SK-N-MC (cell line): ENCODE measurements at regions not wholly inside any gene's neighbourhood (a gene's known extent, or its start where the extent isn't known, plus 50 kb on each side); places are given as distances from the start of the nearest gene placed in this dataset.
"Not testable (repeated sequence)": the region's sequence is repeated elsewhere in the genome, so short reads cannot be mapped to it uniquely, and the experiment has no call there.

ENCODE experiments used
- DNase-seq: peaks from one replicate; pipeline ENCODE4 v3.0.0-alpha.2; 2011; ENCODE audit warnings: low read depth, low spot score
- H3K27ac ChIP-seq: fragments of 200-600 bp; sonication (generic); 2 replicates; pipeline ENCODE4 v1.5.1; 2016; ENCODE audit warnings: mixed run types
- H3K36me3 ChIP-seq: fragments of 200-600 bp; sonication (generic); 2 replicates; pipeline ENCODE4 v1.6.1; 2017; ENCODE audit warnings: antibody characterized with exemption, low read length, mixed read lengths; ENCODE audit not compliant: insufficient read depth
- H3K4me3 ChIP-seq: fragments of 200-600 bp; sonication (generic); 2 replicates; pipeline ENCODE4 v1.5.1; 2016
- H3K9ac ChIP-seq: fragments of 200-600 bp; sonication (generic); 2 replicates; pipeline ENCODE4 v1.8.0; 2017; ENCODE audit warnings: mixed run types, mixed read lengths; ENCODE audit not compliant: insufficient read length
- H3K9me3 ChIP-seq: fragments of 200-600 bp; sonication (generic); 2 replicates; pipeline ENCODE4 v1.6.1; 2017; ENCODE audit warnings: low read depth, mild to moderate bottlenecking, antibody characterized with exemption, low read length, moderate library complexity, mixed read lengths
- EZH2 ChIP-seq: fragments of 200-600 bp; sonication (generic); IDR thresholded peaks from one replicate; pipeline ENCODE4 v1.6.1; 2017; ENCODE audit warnings: antibody characterized with exemption
- FOXP2 ChIP-seq: optimal IDR thresholded peaks from 2 replicates; pipeline ENCODE3; 2011; ENCODE audit warnings: mild to moderate bottlenecking, moderate library complexity; ENCODE audit not compliant: insufficient read depth; ENCODE audit errors: extremely low read length, control extremely low read depth
- POLR2AphosphoS5 ChIP-seq: IDR thresholded peaks from 2 replicates; pipeline ENCODE4 v1.6.1; 2012; ENCODE audit warnings: mild to moderate bottlenecking, low read depth, low read length, borderline replicate concordance

DNA sequence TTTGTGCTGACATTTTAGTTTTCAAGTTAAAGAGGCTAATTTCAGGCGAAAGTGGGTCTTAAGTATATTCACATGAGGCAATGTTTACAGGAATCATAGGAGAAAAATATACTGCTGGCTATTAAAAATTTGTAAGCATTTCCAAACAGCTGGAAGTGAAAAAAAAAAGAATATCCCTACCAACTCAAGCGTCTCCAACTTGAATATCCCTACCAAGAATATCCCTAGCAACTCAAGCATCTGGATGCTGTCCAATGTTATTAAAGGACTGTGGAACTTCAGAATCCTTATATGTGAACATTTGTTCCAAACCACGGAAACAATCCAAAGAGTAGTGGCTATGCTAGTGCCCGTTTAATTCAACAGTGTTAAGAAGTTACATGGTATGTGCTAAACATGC, 1303.0 kb downstream of the GATA3 start:
- Histone ChIP-seq H3K27ac (no peak overlapping the region), H3K9ac (no peak overlapping the region), H3K36me3 (no peaks in the 10 kb centered on the region), H3K9me3 (no peaks in the 10 kb centered on the region), H3K4me3 (no peak overlapping the region)
- no peak for DNase-seq
- TF ChIP-seq POLR2AphosphoS5, result no peak
- TF ChIP-seq EZH2, result no peak
- TF ChIP-seq FOXP2, result no peak

DNA sequence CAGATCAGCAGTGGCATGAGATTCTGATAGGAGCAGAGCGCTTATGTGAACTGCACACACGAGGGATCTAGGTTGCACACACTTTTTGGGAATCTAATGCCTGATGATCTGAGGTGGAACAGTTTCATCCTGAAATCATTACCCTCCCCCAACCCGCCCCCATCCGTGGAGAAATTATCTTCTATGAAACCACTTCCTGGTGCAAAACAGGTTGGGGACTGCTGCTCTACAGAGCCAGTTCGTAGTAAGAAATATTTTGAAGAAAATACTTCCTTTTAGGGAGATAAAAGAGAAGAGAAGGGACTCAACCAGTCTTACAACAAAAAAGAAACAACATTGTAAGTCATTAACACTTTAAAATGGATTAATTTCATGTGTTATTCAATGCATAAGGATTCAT, 1308.2 kb downstream of the GATA3 start:
- H3K27ac ChIP-seq, result no peak overlapping the region
- DNase-seq, result no peak
- H3K4me3 ChIP-seq, result no peak overlapping the region
- no peaks in the 10 kb centered on the region for H3K9me3 ChIP-seq
- TF ChIP-seq POLR2AphosphoS5, result no peak
- TF ChIP-seq EZH2, result no peak
- no peak for TF ChIP-seq FOXP2
- H3K9ac ChIP-seq, result no peak overlapping the region
- no peaks in the 10 kb centered on the region for H3K36me3 ChIP-seq

DNA sequence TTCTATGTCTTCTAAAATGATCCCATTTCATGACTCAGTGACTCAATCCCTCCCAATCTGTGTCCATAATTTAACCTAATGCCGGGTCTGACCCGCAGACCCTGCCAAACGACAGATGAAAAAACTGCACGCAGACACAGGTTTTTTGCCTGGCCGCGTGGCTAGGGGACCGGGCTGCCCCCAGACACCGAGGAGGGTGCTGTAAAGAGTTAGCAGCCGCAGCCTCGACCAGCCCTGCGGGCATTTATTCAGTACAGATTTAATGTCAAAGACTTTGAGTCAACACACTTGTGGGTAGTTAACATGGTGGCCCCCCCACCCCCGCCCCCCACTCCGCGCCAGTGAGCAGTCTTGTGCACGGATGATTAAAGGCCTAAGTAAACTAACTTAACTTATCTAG, 1324.7 kb downstream of the GATA3 start:
- H3K9ac ChIP-seq, result no peak overlapping the region
- DNase-seq, result no peak
- no peaks in the 10 kb centered on the region for H3K36me3 ChIP-seq
- TF ChIP-seq FOXP2, result no peak
- TF ChIP-seq POLR2AphosphoS5, result no peak
- TF ChIP-seq EZH2, result no peak
- H3K4me3 ChIP-seq, result no peak overlapping the region
- H3K27ac ChIP-seq, result no peak overlapping the region
- H3K9me3 ChIP-seq, result no peaks in the 10 kb centered on the region

DNA sequence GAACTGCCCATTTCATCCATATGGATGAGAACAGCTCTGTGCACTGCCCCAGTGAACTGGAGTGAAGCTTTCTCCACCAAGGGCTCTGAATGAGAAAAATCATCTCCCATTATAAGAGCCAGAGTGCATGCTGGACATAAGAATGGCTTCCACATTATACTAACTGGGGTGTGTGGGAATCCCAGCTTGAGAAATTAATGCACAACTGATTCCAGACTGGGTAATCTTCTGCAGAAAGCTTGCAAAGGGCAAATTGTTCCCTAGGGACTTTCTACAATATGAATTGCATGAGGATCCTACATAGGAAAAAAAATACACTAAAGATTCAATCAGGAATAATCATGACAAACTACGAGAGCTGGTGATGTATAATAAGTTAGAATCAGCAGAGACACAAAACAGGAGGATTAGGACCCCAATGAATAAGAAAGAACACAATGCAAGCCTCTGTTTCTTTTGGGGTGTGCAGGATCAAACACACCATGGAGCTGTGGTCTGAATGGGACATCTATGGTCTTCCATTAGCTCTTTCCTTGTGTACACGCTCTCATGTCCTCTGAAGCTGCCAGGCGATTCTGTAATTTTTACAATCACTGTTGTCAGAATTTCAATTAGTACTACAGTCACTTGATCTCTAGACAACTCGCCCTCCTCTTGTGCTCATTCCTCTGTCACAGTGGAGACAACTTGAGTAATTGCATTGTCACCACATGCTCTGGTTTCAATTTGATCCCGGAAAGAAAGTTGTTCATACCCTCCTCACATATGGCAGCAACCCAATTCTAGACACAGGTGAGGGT, 1327.4 kb downstream of the GATA3 start:
- Histone ChIP-seq H3K9me3 (no peaks in the 10 kb centered on the region), H3K36me3 (no peaks in the 10 kb centered on the region), H3K27ac (no peak overlapping the region), H3K4me3 (no peak overlapping the region), H3K9ac (no peak overlapping the region)
- TF ChIP-seq POLR2AphosphoS5 (no peak), FOXP2 (no peak), EZH2 (no peak)
- DNase-seq, result no peak

DNA sequence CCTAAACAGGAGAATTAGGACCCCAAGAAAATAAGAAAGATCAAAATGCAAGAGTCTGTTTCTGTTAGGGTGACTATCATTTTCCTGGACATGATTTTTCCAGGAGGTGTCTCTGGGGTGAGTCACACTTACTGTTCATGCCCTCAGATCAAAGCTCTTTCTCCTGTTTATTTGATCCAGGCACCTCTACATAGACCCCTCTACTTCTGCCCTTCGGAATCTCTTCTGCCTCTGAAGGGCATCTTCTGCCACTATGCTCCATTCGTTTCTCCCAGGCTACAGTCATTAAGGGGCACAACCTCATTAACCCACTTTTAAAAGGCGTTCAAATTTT, 1328.0 kb downstream of the GATA3 start:
- no peaks in the 10 kb centered on the region for H3K36me3 ChIP-seq
- DNase-seq, result no peak
- H3K4me3 ChIP-seq, result no peak overlapping the region
- no peaks in the 10 kb centered on the region for H3K9me3 ChIP-seq
- H3K9ac ChIP-seq, result no peak overlapping the region
- TF ChIP-seq FOXP2 (no peak), POLR2AphosphoS5 (no peak), EZH2 (no peak)
- no peak overlapping the region for H3K27ac ChIP-seq

DNA sequence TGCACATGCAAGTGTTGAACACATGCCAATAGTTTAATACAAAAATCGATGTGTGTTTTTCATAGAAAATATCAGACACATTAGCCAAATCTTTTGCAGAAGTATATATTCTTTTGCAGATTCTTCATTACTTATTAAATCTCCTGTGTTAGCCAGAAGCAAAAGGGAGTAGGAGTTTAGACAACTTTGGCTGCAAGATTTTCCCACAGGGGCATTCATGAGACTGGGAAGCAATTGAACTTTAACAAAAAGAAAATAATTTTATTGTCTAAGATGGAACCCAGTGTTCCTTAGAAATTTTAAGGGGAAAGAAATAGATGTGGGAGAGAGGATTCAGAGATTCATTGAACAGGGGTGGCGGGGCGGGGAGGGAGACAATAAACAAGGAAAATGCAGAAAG, 1336.0 kb downstream of the GATA3 start:
- H3K9me3 ChIP-seq, result no peaks in the 10 kb centered on the region
- H3K4me3 ChIP-seq, result no peak overlapping the region
- no peaks in the 10 kb centered on the region for H3K36me3 ChIP-seq
- no peak for DNase-seq
- TF ChIP-seq EZH2, result no peak
- H3K27ac ChIP-seq, result no peak overlapping the region
- no peak overlapping the region for H3K9ac ChIP-seq

DNA sequence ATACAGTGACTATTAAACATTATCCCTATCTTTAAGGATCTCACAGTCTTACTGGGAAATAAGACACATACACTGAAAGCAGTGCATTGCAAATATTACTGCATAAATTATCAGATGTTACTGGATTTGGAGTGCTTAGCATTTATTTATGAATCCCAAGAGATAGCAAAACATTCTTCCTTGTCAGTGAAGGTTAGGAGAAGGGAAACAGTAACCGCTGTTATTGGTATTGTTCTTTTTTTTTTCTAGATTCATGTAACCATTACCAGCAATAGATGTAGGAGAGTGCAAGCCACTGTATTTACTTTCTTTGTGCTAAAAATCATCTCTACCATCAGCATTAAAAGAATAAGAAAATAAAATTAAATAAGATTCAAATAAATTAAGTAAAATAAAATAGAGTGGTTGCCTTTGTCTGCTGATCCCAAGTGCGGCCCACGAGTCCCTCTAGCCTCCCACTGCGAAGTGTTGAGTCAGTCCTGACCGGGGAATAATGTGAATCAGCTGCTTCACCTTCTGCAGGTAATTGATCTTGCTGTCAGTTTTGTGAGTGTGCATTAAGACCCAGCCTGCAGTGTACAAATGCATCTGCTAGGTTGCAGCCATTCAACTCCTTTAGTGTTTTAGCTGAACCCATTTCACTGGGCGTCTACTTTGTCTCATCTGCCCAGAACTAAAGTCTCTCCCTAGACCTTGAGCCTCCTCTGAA, 1344.9 kb downstream of the GATA3 start:
- no peak overlapping the region for H3K27ac ChIP-seq
- no peak overlapping the region for H3K4me3 ChIP-seq
- no peaks in the 10 kb centered on the region for H3K36me3 ChIP-seq
- DNase-seq, result no peak
- no peak overlapping the region for H3K9ac ChIP-seq
- H3K9me3 ChIP-seq, result no peaks in the 10 kb centered on the region
- TF ChIP-seq POLR2AphosphoS5, result no peak
- no peak for TF ChIP-seq FOXP2
- TF ChIP-seq EZH2, result no peak

DNA sequence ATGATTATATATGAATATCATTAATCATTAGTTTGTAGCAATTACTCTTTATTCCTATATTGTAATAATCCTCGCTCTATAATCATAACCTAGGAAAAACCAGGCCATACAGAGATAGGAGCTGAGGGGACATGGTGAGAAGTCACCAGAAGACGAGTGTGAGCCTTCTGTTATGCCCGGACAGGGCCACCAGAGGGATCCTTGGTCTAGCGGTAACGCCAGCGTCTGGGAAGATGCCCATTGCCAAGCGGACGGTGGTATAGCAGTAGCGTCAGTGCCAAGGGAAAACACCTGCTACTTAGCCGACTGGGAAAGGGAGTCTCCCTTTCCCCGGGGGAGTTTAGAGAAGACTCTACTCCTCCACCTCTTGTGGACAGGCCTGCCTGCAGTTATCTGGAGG, 1347.6 kb downstream of the GATA3 start:
- not testable (repeated sequence) for H3K4me3 ChIP-seq, H3K9me3 ChIP-seq, H3K9ac ChIP-seq, H3K36me3 ChIP-seq, DNase-seq, H3K27ac ChIP-seq

DNA sequence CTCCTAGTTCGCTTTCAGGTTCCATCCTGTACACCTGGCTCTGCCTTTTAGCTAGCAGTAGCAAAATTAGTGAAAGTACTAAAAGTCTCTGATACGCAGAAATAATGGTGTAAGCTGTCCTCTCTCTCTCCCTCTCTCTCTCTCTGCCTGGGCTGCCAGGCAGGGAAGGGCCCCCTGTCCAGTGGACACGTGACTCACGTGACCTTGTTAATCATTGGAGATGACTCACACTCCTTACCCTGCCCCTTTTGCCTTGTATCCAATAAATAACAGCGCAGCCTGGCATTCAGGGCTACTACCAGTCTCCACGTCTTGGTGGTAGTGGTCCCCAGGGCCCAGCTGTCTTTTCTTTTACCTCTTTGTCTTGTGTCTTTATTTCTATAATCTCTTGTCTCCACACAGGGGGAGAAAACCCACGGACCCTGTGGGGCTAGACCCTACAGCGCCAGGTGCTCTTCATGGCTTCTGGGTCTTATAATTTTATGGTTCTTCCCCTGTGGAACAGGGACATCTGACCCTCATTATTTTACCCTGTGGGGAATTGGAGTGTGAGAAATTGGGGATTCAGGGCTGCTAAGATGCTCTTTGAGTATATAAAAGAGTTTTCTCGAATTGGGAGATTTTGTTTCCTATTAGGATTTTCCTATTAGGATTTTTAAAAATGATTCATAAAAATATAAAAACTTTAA, 1348.2 kb downstream of the GATA3 start:
- H3K27ac ChIP-seq, H3K36me3 ChIP-seq, H3K9ac ChIP-seq, H3K9me3 ChIP-seq, DNase-seq, H3K4me3 ChIP-seq: not testable (repeated sequence)

DNA sequence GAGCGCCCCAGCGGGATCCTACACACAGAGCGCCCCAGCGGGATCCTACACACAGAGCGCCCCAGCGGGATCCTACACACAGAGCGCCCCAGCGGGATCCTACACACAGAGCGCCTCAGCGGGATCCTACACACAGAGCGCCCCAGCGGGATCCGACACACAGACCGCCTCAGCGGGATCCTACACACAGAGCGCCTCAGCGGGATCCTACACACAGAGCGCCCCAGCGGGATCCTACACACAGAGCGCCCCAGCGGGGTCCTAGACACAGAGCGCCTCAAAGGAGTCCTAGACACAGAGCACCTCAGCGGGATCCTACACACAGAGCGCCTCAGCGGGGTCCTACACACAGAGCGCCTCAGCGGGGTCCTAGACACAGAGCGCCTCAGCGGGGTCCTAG, 1352.7 kb downstream of the GATA3 start:
- H3K27ac ChIP-seq, H3K9ac ChIP-seq, H3K4me3 ChIP-seq, H3K9me3 ChIP-seq, H3K36me3 ChIP-seq, DNase-seq: not testable (repeated sequence)
